ENCODE measurements at regions not wholly inside any gene's neighbourhood (a gene's known extent, or its start where the extent isn't known, plus 50 kb on each side); places are given as distances from the start of the nearest gene placed in this dataset.

DNA sequence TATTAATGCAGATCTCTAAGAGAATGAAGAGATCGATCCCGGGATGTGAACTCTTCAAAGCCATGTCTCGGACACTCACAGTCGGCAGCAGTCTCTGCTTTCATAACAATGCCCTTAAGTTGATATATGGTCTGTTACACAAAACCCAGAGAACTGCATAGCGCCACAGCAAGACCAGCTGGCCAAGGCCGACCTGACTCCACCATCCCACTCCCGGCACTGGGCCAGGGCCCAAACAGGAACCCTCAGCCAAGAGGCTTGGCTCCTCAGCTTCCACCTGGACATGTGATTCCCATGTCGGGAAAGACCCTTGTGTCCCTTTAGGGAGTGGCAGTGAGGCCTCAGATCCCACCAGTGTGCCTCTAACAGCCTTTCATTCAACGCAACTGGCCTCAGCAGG lies 106.6 kb upstream of the RNF32 start:
- TF ChIP-seq, protein P1, sequence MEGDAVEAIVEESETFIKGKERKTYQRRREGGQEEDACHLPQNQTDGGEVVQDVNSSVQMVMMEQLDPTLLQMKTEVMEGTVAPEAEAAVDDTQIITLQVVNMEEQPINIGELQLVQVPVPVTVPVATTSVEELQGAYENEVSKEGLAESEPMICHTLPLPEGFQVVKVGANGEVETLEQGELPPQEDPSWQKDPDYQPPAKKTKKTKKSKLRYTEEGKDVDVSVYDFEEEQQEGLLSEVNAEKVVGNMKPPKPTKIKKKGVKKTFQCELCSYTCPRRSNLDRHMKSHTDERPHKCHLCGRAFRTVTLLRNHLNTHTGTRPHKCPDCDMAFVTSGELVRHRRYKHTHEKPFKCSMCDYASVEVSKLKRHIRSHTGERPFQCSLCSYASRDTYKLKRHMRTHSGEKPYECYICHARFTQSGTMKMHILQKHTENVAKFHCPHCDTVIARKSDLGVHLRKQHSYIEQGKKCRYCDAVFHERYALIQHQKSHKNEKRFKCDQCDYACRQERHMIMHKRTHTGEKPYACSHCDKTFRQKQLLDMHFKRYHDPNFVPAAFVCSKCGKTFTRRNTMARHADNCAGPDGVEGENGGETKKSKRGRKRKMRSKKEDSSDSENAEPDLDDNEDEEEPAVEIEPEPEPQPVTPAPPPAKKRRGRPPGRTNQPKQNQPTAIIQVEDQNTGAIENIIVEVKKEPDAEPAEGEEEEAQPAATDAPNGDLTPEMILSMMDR (IDR thresholded peaks at IDR 0.05) = no peak
- no peak for TF ChIP-seq POLR2A (IDR thresholded peaks at IDR 0.05)

Measured in ovary (tissue), 3 donors.